ENCODE measurements at regions not wholly inside any gene's neighbourhood (a gene's known extent, or its start where the extent isn't known, plus 50 kb on each side); places are given as distances from the start of the nearest gene placed in this dataset.
A peak's percentile ranks its signal among the peaks of the same experiment; 100 is the strongest.

GRCh38 chr5:57665146-57665936, 182.7 kb upstream of the ACTBL2 start:
- DNase-seq, result no peak
- Histone ChIP-seq H3K27ac (no peak overlapping the region), H3K36me3 (no peaks in the 10 kb centered on the region), H3K4me3 (no peak overlapping the region), H3K27me3 (no peaks in the 10 kb centered on the region), H3K4me1 (no peaks in the 10 kb centered on the region), H3K9me3 (replicated peaks) (no peaks in the 10 kb centered on the region)

GRCh38 chr5:57664700-57665099, 182.1 kb upstream of the ACTBL2 start:
- Histone ChIP-seq H3K9me3 (replicated peaks) (no peaks in the 10 kb centered on the region), H3K27me3 (no peaks in the 10 kb centered on the region), H3K4me1 (no peaks in the 10 kb centered on the region), H3K36me3 (no peaks in the 10 kb centered on the region), H3K27ac (no peak overlapping the region), H3K4me3 (no peak overlapping the region)
- no peak for DNase-seq

- Histone ChIP-seq H3K4me1 (no peaks in the 10 kb centered on the region), H3K9me3 (replicated peaks) (no peaks in the 10 kb centered on the region), H3K27ac (no peak overlapping the region), H3K36me3 (no peaks in the 10 kb centered on the region), H3K4me3 (no peak overlapping the region), H3K27me3 (no peaks in the 10 kb centered on the region)
- no peak for DNase-seq
These were observed 180.9 kb upstream of the ACTBL2 start for GRCh38 chr5:57663466-57663865.

GRCh38 chr5:57662991-57663390, 180.4 kb upstream of the ACTBL2 start:
- no peak for DNase-seq
- Histone ChIP-seq H3K36me3 (no peaks in the 10 kb centered on the region), H3K27me3 (no peaks in the 10 kb centered on the region), H3K4me3 (no peak overlapping the region), H3K27ac (no peak overlapping the region), H3K4me1 (no peaks in the 10 kb centered on the region), H3K9me3 (replicated peaks) (no peaks in the 10 kb centered on the region)

- Histone ChIP-seq H3K9me3 (replicated peaks) (no peaks in the 10 kb centered on the region), H3K27ac (no peak overlapping the region), H3K4me3 (no peak overlapping the region), H3K36me3 (no peaks in the 10 kb centered on the region), H3K4me1 (no peaks in the 10 kb centered on the region), H3K27me3 (no peaks in the 10 kb centered on the region)
- no peak for DNase-seq
These were observed 177.3 kb upstream of the ACTBL2 start for GRCh38 chr5:57659886-57660285.

GRCh38 chr5:57658018-57658417, 175.4 kb upstream of the ACTBL2 start:
- H3K4me1 ChIP-seq, result no peaks in the 10 kb centered on the region
- H3K27ac ChIP-seq, result no peak overlapping the region
- no peak for DNase-seq
- H3K4me3 ChIP-seq, result no peak overlapping the region
- no peaks in the 10 kb centered on the region for H3K36me3 ChIP-seq
- no peaks in the 10 kb centered on the region for H3K27me3 ChIP-seq
- no peaks in the 10 kb centered on the region for H3K9me3 ChIP-seq (replicated peaks)

GRCh38 chr5:57655228-57655627, 172.6 kb upstream of the ACTBL2 start:
- Histone ChIP-seq H3K36me3 (no peaks in the 10 kb centered on the region), H3K27me3 (no peaks in the 10 kb centered on the region), H3K9me3 (replicated peaks) (no peaks in the 10 kb centered on the region), H3K4me3 (no peak overlapping the region), H3K27ac (no peak overlapping the region), H3K4me1 (peaks cover 7% of the 10 kb centered on the region; the same call in 1 of the 2 replicates)
- DNase-seq, result no peak

GRCh38 chr5:57653636-57654290, 171.2 kb upstream of the ACTBL2 start:
- no peak overlapping the region for H3K27ac ChIP-seq
- no peak overlapping the region for H3K4me3 ChIP-seq
- H3K27me3 ChIP-seq, result no peaks in the 10 kb centered on the region
- H3K4me1 ChIP-seq, result peaks cover 9% of the 10 kb centered on the region; the same call in 1 of the 2 replicates
- H3K9me3 ChIP-seq (replicated peaks), result no peaks in the 10 kb centered on the region
- no peaks in the 10 kb centered on the region for H3K36me3 ChIP-seq
- no peak for DNase-seq

- Histone ChIP-seq H3K9me3 (replicated peaks) (no peaks in the 10 kb centered on the region), H3K4me1 (peaks cover 9% of the 10 kb centered on the region; the same call in 1 of the 2 replicates), H3K27me3 (no peaks in the 10 kb centered on the region), H3K36me3 (no peaks in the 10 kb centered on the region), H3K4me3 (no peak overlapping the region), H3K27ac (no peak overlapping the region)
- DNase-seq, result no peak
These were observed 168.5 kb upstream of the ACTBL2 start for GRCh38 chr5:57651127-57651526.

GRCh38 chr5:57650360-57651069, 167.9 kb upstream of the ACTBL2 start:
- H3K27me3 ChIP-seq, result no peaks in the 10 kb centered on the region
- H3K27ac ChIP-seq, result no peak overlapping the region
- no peaks in the 10 kb centered on the region for H3K36me3 ChIP-seq
- H3K4me3 ChIP-seq, result no peak overlapping the region
- peak; percentile 70 to 81 for DNase-seq
- H3K9me3 ChIP-seq (replicated peaks), result no peaks in the 10 kb centered on the region
- H3K4me1 ChIP-seq, result peaks cover 9% of the 10 kb centered on the region; the same call in 1 of the 2 replicates

- Histone ChIP-seq H3K27ac (no peak overlapping the region), H3K4me3 (no peak overlapping the region), H3K4me1 (no peaks in the 10 kb centered on the region; the same call in 1 of the 2 replicates), H3K36me3 (no peaks in the 10 kb centered on the region), H3K27me3 (no peaks in the 10 kb centered on the region), H3K9me3 (replicated peaks) (no peaks in the 10 kb centered on the region)
- DNase-seq, result no peak
These were observed 160.1 kb upstream of the ACTBL2 start for GRCh38 chr5:57642698-57643097.

GRCh38 chr5:57642066-57642465, 159.5 kb upstream of the ACTBL2 start:
- H3K36me3 ChIP-seq, result no peaks in the 10 kb centered on the region
- H3K27me3 ChIP-seq, result no peaks in the 10 kb centered on the region
- no peak for DNase-seq
- H3K4me1 ChIP-seq, result no peaks in the 10 kb centered on the region; the same call in 1 of the 2 replicates
- H3K27ac ChIP-seq, result no peak overlapping the region
- no peaks in the 10 kb centered on the region for H3K9me3 ChIP-seq (replicated peaks)
- H3K4me3 ChIP-seq, result no peak overlapping the region

GRCh38 chr5:57635146-57635777, 152.7 kb upstream of the ACTBL2 start:
- H3K9me3 ChIP-seq (replicated peaks), result 0 out of 2 replicates have a peak, but pooled peaks cover 3% of the 10 kb centered on the region
- no peak for DNase-seq

GRCh38 chr5:57632937-57633336, 150.3 kb upstream of the ACTBL2 start:
- Histone ChIP-seq H3K9me3 (replicated peaks) (0 out of 2 replicates have a peak, but pooled peaks cover 3% of the 10 kb centered on the region), H3K27ac (no peak overlapping the region), H3K36me3 (no peaks in the 10 kb centered on the region), H3K4me1 (no peaks in the 10 kb centered on the region; the same call in 1 of the 2 replicates), H3K27me3 (no peaks in the 10 kb centered on the region), H3K4me3 (no peak overlapping the region)
- no peak for DNase-seq

More at GRCh38 chr5:57635146-57635777, 152.7 kb upstream of the ACTBL2 start:
- Histone ChIP-seq H3K4me1 (no peaks in the 10 kb centered on the region; the same call in none of the 2 replicates), H3K27ac (no peak overlapping the region), H3K27me3 (no peaks in the 10 kb centered on the region), H3K4me3 (no peak overlapping the region), H3K36me3 (no peaks in the 10 kb centered on the region)
